GM19463 (cell line): ENCODE measurements at regions not wholly inside any gene's neighbourhood (a gene's known extent, or its start where the extent isn't known, plus 50 kb on each side); places are given as distances from the start of the nearest gene placed in this dataset.

Experiments used
- ATAC-seq: cut with Tn5 transposase; IDR thresholded peaks from one replicate; pipeline ENCODE4 v1.9.1; 2021; ENCODE audit warnings: mild to moderate bottlenecking, moderate library complexity; ENCODE audit not compliant: unreplicated experiment

DNA sequence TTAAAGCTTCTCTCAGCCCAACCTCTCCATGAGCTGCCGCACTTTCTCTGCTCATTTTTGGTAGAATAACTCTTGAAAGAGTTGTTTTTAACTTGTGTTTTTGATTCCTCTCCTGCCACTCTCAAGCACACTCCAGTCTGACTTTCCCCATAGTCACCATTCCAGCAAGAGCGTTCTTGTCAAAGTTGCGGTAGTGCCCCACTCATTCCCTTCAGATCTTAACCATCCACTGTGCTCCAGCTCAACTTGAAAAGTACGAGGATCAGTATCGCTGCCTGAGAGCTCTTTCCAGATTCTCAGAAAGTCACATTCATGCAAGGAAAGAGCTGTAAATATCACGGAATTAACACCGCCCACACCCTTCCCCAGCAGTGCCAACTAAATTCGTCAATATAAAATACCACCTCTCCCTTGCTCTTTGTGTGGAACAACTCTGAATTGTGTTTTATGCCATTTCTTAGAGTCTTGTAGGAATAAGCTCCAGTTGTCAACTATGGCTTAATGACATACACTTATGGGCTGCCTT is 59.7 kb upstream of the IL15 start:
- ATAC-seq = no peak

DNA sequence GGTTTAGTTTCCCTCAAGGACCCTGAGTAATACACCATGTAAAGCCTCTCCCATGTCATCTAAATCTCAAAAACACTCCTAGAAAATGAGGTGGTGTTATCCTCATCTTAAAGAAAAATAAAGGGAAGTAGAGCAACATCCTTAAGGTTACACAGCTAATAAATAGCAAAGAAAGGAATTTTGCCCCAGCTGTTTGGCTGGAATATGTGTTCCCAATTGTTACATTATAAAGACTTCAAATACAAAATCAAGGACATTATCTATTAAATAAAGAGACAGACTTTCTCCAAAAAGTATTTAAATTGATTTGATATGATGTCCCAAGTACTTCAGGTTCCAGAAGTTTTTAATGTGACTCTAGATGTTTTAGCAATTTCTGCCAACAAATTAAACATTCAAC is 57.9 kb upstream of the IL15 start:
- ATAC-seq = no peak

DNA sequence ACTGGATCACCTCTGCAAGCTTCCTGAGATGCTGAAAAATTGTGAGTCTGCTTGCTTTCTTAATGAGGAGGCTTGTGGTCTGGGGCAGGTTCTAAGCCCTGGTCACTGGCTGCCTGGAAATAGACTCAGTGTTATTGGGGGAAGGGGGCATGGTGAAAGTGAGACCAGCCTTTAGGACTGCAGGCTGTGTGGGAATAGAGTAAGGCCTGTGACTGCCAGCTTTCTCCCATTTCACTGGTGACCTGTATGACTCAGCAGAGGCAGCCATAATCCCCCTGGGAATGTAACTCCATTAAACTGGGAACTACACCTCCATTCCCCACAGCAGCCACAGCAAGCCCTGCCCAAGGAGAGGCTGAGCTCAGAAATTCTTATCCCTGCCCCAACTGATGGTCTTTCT is 55.9 kb upstream of the IL15 start:
- peak; percentile 63 for ATAC-seq
